HG02642 (cell line): ENCODE measurements at regions not wholly inside any gene's neighbourhood (a gene's known extent, or its start where the extent isn't known, plus 50 kb on each side); places are given as distances from the start of the nearest gene placed in this dataset.

Experiments
- ATAC-seq: cut with Tn5 transposase; IDR thresholded peaks from one replicate; pipeline ENCODE4 v1.9.1; 2021; ENCODE audit warnings: mild to moderate bottlenecking; ENCODE audit not compliant: unreplicated experiment, poor library complexity

DNA sequence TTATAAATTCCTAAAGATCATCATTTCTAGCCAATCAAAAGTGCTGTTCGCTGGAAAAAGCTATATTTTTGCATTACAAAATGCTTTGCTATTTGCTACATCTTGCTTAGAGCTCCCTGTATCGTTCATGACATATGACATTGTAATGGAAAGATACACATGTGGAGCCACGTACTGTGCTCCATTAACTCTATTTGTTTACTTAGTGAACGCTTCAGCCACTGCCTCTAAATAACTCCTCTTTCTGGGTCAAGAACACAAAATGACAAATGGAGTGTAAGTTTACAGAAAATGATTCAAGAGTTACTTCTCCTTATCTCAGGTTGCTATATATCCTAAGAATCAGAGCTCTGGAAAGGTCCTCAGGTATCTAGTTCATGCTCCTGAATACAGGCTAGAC is 329.1 kb upstream of the SMIM31 start:
- no peak for ATAC-seq

DNA sequence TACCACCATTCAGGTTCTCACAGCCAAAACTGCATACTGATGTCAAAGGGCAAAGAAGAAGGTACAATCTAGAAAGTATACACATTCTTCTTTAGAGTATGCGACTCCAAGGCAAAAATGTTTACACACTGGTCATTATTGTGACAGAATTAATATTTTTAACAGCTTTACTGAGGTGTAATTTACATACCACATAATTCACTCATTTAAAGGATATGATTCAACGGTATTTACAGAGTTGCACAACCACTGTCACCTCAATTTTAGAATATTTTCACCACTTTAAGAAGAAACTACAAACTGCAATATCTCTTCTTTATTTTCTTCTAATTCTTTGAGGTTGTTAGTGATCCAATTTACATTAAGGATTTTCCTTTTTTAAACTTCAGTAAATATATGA is 325.4 kb upstream of the SMIM31 start:
- no peak for ATAC-seq

- ATAC-seq: no peak
Measured at GRCh38 chr4:164438321-164438720, 315.6 kb upstream of the SMIM31 start.

DNA sequence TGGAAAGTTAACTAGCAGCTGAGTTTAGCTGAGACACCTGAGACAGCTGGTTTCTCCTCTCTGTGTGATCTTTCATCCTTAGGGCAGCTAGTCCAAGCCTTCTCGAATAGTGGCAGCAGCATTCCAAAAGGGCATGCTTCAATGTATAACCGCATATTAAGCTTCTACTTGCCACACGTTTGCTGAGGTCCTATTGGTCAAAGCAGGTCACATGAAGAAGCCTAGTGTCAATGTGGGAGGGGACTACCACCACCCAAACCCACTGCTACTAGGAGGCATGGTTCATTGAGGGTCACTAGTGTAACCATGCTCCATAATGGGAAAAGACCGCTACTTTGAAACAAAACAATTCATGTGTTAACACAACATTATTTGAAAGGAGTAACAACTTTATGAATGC is 314.9 kb upstream of the SMIM31 start:
- ATAC-seq: no peak

DNA sequence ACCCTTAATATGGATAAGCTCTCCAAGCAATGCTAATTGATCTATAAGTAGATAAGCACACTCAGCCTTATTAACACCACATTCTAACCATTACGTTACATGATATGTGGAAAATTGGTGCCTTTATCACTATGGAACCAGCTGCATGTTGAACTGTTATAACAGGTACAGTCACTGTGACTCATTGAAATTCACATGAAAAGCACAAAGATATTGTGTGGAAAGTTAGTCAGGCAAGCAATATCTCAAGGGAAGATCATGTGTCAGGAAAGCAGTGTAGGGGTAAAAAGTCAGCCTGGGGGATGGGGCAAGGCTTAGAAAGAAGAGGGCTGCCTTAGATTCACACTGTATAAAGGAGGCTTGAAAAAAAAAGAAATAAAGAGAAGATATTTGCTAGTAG is 313.7 kb upstream of the SMIM31 start:
- ATAC-seq: no peak

GRCh38 chr4:164441109-164441508 is 312.8 kb upstream of the SMIM31 start:
- ATAC-seq: no peak

GRCh38 chr4:164442180-164442579 is 311.8 kb upstream of the SMIM31 start:
- no peak for ATAC-seq

DNA sequence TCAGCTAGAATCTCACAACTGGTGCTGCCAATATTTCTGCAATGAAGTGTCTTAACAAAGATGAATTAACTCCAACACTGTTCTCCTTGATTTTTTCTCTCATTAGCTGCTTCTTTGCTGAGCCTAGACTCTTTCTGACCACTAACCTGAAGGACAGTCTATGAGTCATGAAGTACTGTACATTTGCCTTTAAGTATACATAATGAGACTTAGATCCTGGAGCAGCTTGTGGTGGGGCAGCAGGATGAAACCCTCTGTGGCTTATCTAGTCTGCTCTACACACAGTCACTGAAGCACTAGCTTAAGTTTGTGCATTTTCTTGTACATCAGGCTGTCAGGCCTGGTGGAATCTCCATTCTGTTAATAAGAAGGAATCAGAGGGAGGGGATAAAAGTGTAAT is 307.4 kb upstream of the SMIM31 start:
- ATAC-seq: no peak

DNA sequence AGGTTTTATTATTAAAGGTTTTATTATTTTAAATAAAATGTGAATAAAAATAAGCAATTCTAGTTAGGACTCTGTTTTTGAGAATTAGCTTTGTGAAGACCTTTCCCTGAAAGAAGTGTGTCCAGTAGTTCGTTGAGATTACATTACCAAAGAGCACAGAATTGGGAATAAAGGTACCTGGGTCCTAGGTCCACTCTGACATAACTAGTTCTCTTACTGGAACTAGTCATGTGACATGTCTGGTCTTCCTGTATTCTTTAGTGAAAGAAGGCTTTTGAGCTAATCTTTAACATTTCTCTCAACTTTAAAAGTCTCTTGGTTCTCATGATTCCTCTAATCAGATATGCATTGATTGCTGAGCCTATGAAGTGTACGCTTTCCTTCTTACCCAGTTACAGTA is 292.0 kb upstream of the SMIM31 start:
- ATAC-seq: no peak

GRCh38 chr4:164462471-164462870 is 291.5 kb upstream of the SMIM31 start:
- no peak for ATAC-seq

DNA sequence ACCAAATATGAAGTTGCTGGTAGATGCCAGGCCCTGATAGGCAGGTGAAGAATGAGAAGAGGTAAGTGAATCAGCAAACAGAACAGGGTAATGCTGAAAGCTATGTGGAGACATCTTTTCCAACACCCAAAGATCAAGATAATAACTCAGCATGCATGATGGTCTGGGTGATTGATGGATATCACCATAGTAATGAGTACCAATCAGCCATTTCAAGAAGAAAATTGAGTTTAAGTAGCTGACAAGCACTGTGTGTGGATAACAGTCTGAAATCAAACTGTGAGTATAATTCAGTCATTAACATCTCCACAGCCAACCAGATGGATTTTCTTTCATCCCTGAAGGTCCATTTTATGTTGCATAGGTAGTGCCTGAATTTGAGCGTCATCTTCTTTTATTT is 289.6 kb upstream of the SMIM31 start:
- ATAC-seq: no peak

DNA sequence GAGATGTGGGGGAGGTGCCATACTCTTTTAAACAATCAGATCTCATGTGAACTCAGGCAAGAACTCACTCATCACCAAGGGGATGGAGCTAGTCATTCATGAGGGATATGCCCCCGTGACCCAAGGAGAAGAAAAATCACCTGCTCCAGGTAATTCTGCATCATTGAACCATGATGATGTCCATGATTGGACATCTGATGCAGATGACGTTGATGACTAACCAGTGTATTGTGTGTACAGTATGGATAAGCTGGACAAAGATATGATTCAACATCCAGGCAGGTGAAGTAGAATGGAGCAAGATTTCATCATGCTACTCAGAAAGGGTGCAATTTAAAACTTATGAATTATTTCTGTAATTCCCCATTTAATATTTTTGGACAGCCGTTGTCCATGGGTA is 286.4 kb upstream of the SMIM31 start:
- no peak for ATAC-seq

DNA sequence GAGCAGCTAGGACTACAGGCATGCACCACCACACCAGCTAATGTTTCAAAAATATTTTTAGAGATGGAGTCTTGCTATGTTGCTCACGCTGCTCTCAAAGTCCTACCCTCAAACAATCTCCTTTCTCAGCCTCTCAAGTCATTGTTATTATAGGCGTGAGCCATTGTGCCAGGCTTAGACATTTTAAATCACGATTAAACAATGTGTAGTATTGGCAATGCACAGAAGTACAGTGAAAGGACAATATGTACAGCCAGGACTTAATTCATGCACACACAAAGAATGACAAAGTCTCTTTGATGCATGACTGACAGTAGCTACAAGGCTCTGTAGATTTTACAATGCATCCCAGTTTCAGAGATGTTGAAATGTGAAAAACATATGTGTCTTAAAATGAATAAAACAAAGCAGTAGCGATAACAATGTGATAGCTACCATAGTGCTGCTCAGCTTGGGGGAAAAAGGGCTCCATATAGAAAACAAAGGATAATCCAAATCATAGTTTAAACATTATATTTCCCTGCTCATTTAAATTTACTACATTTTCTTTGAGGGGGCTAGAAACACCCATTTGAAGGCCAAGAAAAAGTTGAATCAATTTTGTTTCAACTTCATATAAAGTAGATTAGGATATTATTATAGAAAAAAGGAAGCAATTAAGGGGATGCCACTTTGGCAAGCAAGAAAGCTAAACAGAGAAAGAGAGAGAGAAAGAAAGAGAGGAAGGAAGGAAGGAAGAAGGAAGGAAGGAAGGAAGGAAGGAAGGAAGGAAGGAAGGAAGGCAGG is 272.4 kb upstream of the SMIM31 start:
- no peak for ATAC-seq

- ATAC-seq: no peak
Measured at GRCh38 chr4:164482092-164482404, 271.9 kb upstream of the SMIM31 start.

GRCh38 chr4:164482758-164483157 is 271.2 kb upstream of the SMIM31 start:
- ATAC-seq: no peak

- no peak for ATAC-seq
Measured at GRCh38 chr4:164483711-164484110, 270.2 kb upstream of the SMIM31 start.

- no peak for ATAC-seq
Measured at GRCh38 chr4:164484551-164484950, 269.4 kb upstream of the SMIM31 start.

DNA sequence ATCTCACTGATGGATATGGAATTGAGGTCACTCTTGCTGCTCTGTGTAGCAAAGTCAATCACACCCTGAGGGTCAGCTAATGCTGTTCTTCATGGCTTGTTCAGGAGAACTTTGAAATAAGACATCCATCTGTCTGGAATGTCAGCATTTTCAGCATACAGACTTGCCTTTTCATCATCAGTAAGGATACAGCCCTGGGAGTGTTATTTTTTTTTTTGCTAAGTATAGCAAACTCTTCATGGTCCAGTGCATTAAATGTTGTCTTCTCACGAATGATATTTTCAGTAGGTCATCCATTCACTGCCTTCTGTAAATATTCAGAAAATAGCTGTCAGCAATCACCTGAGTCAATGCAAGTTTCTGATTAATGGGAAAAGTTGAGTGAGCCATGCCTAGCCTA is 268.8 kb upstream of the SMIM31 start:
- no peak for ATAC-seq

GRCh38 chr4:164488114-164488513 is 265.8 kb upstream of the SMIM31 start:
- ATAC-seq: no peak

DNA sequence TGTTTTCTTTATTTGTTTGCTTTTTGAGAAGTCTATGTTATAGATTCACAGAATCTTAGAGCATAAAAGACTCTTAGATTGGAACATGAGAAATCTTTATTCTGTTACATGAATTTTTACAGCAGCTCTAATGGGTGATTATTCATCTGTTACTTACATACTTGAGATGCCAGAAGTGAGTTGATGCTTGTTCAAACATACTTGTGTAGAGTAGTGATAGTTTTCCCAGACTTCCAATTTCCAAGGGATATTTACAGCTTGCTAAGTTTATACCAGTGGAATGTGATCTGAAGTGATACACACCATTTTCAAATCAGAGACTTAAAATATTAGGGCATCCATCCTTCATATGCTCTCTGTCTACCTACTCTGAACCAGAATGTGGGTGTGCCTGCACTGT is 252.9 kb upstream of the SMIM31 start:
- ATAC-seq: no peak

DNA sequence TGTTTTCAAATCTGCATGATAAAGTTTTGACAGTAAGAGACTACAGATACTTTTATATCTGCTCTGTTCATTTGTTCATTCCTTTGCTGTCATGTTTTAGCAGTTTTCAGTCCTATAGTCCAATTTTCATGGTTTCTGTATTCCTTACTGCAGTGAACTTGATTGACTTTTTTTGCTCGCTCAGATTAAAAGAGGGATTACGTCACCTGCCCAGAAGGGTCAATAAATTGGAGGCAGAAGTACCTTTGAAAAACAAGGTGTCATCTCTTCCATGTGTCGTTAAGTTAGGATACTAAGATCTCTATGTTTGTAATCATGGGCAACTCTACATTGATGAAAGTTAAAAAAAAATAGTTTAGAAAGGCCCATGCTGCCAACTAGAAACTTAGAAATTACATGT is 250.1 kb upstream of the SMIM31 start:
- no peak for ATAC-seq

DNA sequence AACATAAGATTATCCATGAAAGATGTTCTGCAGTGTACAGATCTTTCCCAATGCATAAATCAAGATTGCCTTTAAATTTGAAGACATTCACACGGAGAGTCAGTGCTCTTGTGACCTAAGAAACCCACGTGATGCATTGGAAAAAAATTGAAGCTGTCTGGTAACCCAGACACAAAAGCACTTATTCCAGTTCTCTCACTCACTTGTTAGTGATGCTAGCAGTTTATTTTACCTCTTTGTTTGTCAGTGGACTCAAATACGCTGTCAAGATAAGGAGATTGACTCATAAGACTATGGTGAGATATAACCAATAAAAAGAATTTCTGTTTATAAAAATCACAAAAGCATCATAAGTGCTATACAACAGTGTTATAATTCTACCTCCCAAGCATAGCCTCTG is 245.8 kb upstream of the SMIM31 start:
- no peak for ATAC-seq

DNA sequence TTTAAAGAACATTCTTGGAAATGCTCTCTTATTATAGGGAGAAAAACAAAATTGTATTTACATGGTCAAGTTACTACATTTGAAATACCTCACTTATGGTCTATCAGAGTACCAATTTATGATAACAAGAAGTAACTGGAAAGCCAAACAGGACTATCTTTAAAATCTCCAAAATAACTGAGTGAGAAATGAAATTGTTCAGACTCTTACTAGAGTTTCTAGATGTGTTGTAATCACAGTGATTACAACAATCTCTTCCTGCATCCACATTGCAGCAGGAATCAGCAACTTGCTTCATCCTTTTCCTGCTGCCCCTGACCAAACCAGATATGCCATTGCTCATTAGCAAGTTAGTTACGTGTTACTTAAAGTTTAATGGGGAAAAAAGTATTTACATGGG is 245.2 kb upstream of the SMIM31 start:
- ATAC-seq: no peak
